ENCODE measurements at regions not wholly inside any gene's neighbourhood (a gene's known extent, or its start where the extent isn't known, plus 50 kb on each side); places are given as distances from the start of the nearest gene placed in this dataset.

DNA sequence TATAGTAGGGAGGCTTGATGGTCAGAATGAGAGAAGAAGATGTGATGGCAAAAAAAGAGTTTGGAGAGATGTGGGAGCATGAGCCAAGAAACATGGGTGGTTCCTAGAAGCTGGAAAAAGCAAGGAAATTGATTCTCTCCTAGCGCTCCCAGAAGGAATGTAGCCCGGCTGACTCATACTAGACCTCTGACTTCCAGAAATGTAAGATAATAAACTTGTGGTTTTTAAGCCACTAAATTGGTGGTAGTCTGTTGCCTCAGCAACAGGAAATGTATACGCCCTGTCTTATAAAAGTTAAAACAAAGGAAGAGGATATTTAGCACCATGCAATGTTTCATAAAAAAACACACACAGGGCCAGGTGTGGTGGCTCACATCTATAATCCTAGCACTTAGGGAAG is 182.7 kb upstream of the PCDH7 start:
- TF ChIP-seq MAX (IDR thresholded peaks at IDR 0.05; ENCODE audit: insufficient read depth, insufficient read length) (no peak), POLR2AphosphoS5 (IDR thresholded peaks at IDR 0.05; ENCODE audit: insufficient read depth, low read depth, low read length) (peak; percentile 45), FOS (IDR thresholded peaks at IDR 0.05; ENCODE audit: borderline replicate concordance, insufficient read depth, low read length) (peak; percentile 89), GATA2 (IDR thresholded peaks at IDR 0.05; ENCODE audit: insufficient read depth, insufficient read length, low read depth, low read length) (peak; percentile 72), JUN (IDR thresholded peaks at IDR 0.05; ENCODE audit: borderline replicate concordance, insufficient read depth, insufficient read length, low read depth) (peak; percentile 80)
- no peaks in the 10 kb centered on the region for H3K36me3 ChIP-seq (ENCODE audit: control insufficient read depth in 2 of 2, extremely low read depth in 1 of 2, insufficient read depth in 2 of 2, low read length in 2 of 2)
- DNase-seq (ENCODE audit: low read depth, low spot score) (peak; percentile 92), FAIRE-seq (peak; percentile 88)
- no peaks in the 10 kb centered on the region for H3K27me3 ChIP-seq (ENCODE audit: control insufficient read depth in 2 of 2, insufficient read depth in 2 of 2, low read length in 2 of 2)
- no peaks in the 10 kb centered on the region for H3K9me3 ChIP-seq (replicated peaks; ENCODE audit: control insufficient read depth, insufficient read depth, low read length)
- no TSS peak for BruUV-seq (replicated peaks)
- POLR2A ChIA-PET, result no interaction called here
- CTCF ChIA-PET, result interaction anchor here (1.3 kb wide), 1 partner anchor 23 kb away, joined by 3 read pairs; no protein-coding TSS in a partner anchor
- no peak overlapping the region for H3K9ac ChIP-seq (replicated peaks; ENCODE audit: extremely low read depth, insufficient read depth, low read length)
- intact Hi-C loops (cut with micrococcal nuclease) (loop anchor here (1.0 to 10.0 kb wide), 3 partner anchors 140 to 547 kb away; no protein-coding TSS in a partner anchor), dilution Hi-C loops (cut with MboI; ENCODE audit: extremely low pct_ligation_motif_present, low sequenced_read_pairs) (no loop called here)
- peaks cover 25% of the 10 kb centered on the region for H3K4me1 ChIP-seq (ENCODE audit: control insufficient read depth, extremely low read depth, insufficient read depth, low read length)
- no peaks in the 10 kb centered on the region for H3K9me1 ChIP-seq (replicated peaks; ENCODE audit: control insufficient read depth, extremely low read depth, insufficient read depth, low read length)
- no peak overlapping the region for H3K4me2 ChIP-seq (ENCODE audit: insufficient read depth, low read length)
- H3K4me3 ChIP-seq (replicated peaks in 1 of 3; ENCODE audit: insufficient read depth in 1 of 3, low read depth in 1 of 3, low read length in 3 of 3), result no peak overlapping the region
- H3K27ac ChIP-seq (ENCODE audit: insufficient read depth, low read depth, low read length), result peak overlapping the region; percentile 65
- H3K79me2 ChIP-seq (ENCODE audit: control insufficient read depth, insufficient read depth, low read length), result no peaks in the 10 kb centered on the region
- H2AFZ ChIP-seq (ENCODE audit: low read depth, low read length), result peak overlapping the region; percentile 24
- no peaks in the 10 kb centered on the region for H4K20me1 ChIP-seq (replicated peaks; ENCODE audit: control insufficient read depth, extremely low read depth, insufficient read depth, low read length)

- dilution Hi-C loops (cut with MboI; ENCODE audit: extremely low pct_ligation_motif_present, low sequenced_read_pairs), result no loop called here
- no peaks in the 10 kb centered on the region for H3K27me3 ChIP-seq (ENCODE audit: control insufficient read depth in 2 of 2, insufficient read depth in 2 of 2, low read length in 2 of 2)
- ChIA-PET POLR2A (no interaction called here), CTCF (no interaction called here)
- no peaks in the 10 kb centered on the region for H3K79me2 ChIP-seq (ENCODE audit: control insufficient read depth, insufficient read depth, low read length)
- H3K27ac ChIP-seq (ENCODE audit: insufficient read depth, low read depth, low read length), result no peak overlapping the region
- no peaks in the 10 kb centered on the region for H3K36me3 ChIP-seq (ENCODE audit: control insufficient read depth in 2 of 2, extremely low read depth in 1 of 2, insufficient read depth in 2 of 2, low read length in 2 of 2)
- no TSS peak for BruUV-seq (replicated peaks)
- TF ChIP-seq FOS (IDR thresholded peaks at IDR 0.05; ENCODE audit: borderline replicate concordance, insufficient read depth, low read length) (no peak), GATA2 (IDR thresholded peaks at IDR 0.05; ENCODE audit: insufficient read depth, insufficient read length, low read depth, low read length) (no peak), POLR2A (IDR thresholded peaks at IDR 0.05; ENCODE audit: low read depth, low read length) (no peak), CTCF (IDR thresholded peaks at IDR 0.05; ENCODE audit: extremely low read depth in 1 of 2, insufficient read depth in 1 of 2, low read depth in 1 of 2, low read length in 2 of 2) (no peak), POLR2AphosphoS5 (IDR thresholded peaks at IDR 0.05; ENCODE audit: insufficient read depth, low read depth, low read length) (no peak), MAX (IDR thresholded peaks at IDR 0.05; ENCODE audit: insufficient read depth, insufficient read length) (no peak), MYC (IDR thresholded peaks at IDR 0.05; ENCODE audit: low read depth, low read length) (no peak), JUN (IDR thresholded peaks at IDR 0.05; ENCODE audit: borderline replicate concordance, insufficient read depth, insufficient read length, low read depth) (no peak), EZH2 (IDR thresholded peaks at IDR 0.05; ENCODE audit: borderline replicate concordance, low read depth, low read length, severe bottlenecking) (no peak)
- no peaks in the 10 kb centered on the region for H4K20me1 ChIP-seq (replicated peaks; ENCODE audit: control insufficient read depth, extremely low read depth, insufficient read depth, low read length)
- no peak overlapping the region for H2AFZ ChIP-seq (ENCODE audit: low read depth, low read length)
- DNase-seq (ENCODE audit: low read depth, low spot score), result no peak
- no peak for FAIRE-seq
- H3K4me1 ChIP-seq (ENCODE audit: control insufficient read depth, extremely low read depth, insufficient read depth, low read length), result peaks cover 25% of the 10 kb centered on the region
- intact Hi-C loops (cut with micrococcal nuclease), result loop anchor here (5.0 to 10.0 kb wide), 2 partner anchors 141 to 546 kb away; no protein-coding TSS in a partner anchor
- H3K4me2 ChIP-seq (ENCODE audit: insufficient read depth, low read length), result no peak overlapping the region
- H3K9me1 ChIP-seq (replicated peaks; ENCODE audit: control insufficient read depth, extremely low read depth, insufficient read depth, low read length), result no peaks in the 10 kb centered on the region
- H3K9me3 ChIP-seq (replicated peaks; ENCODE audit: control insufficient read depth, insufficient read depth, low read length), result no peaks in the 10 kb centered on the region
- no peak overlapping the region for H3K4me3 ChIP-seq (replicated peaks in 1 of 3; ENCODE audit: insufficient read depth in 1 of 3, low read depth in 1 of 3, low read length in 3 of 3)
- no peak overlapping the region for H3K9ac ChIP-seq (replicated peaks; ENCODE audit: extremely low read depth, insufficient read depth, low read length)
Measured at GRCh38 chr4:30538794-30539193, 181.4 kb upstream of the PCDH7 start.

Measured in endothelial cell of umbilical vein (primary cell).